Upper lobe of left lung (tissue), 6 donors: ENCODE measurements at regions not wholly inside any gene's neighbourhood (a gene's known extent, or its start where the extent isn't known, plus 50 kb on each side); places are given as distances from the start of the nearest gene placed in this dataset.

Experiments
- ATAC-seq, 2 donors: fragments of 200-7000 bp; cut with Tn5 transposase; one replicate each; pipeline ENCODE4 v1.9.1; 2022; ENCODE audit warnings: mild to moderate bottlenecking in 2 of 2, moderate library complexity in 2 of 2; ENCODE audit not compliant: low FRiP score in 2 of 2
- DNase-seq, 2 donors: peaks; one replicate each; pipeline ENCODE4 v3.0.0-alpha.2; 2019 to 2020
- H3K27ac ChIP-seq, 4 donors: fragments of 200-600 bp; sonication (generic); one replicate each; pipeline ENCODE4 v1.5.1; 2016 to 2019
- H3K27me3 ChIP-seq, 4 donors: fragments of 200-600 bp; sonication (generic); one replicate each; pipeline ENCODE4 v1.5.1; 2017 to 2019
- H3K36me3 ChIP-seq, 4 donors: fragments of 200-600 bp; sonication (generic); one replicate each; pipeline ENCODE4 v1.5.1; 2016 to 2019
- H3K4me1 ChIP-seq, 4 donors: fragments of 200-600 bp; sonication (generic); one replicate each; pipeline ENCODE4 v1.5.1; 2018 to 2019
- H3K4me3 ChIP-seq, 4 donors: fragments of 200-600 bp; sonication (generic); one replicate each; pipeline ENCODE4 v1.5.1; 2017 to 2019; ENCODE audit warnings: mild to moderate bottlenecking in 2 of 4, moderate library complexity in 1 of 4
- H3K9me3 ChIP-seq, 4 donors: fragments of 200-600 bp; sonication (generic); one replicate each; pipeline ENCODE4 v1.5.1; 2018 to 2019
- EP300 ChIP-seq, 4 donors: sonication (generic); formaldehyde crosslinking; IDR thresholded peaks; one replicate each; pipeline ENCODE4 v1.5.1; 2017; ENCODE audit warnings: antibody characterized with exemption in 4 of 4, control low read depth in 2 of 4
- POLR2A ChIP-seq, 4 donors: fragments of 450-650 bp; IDR thresholded peaks; one replicate each; pipeline ENCODE4 v1.5.1; 2016 to 2017; ENCODE audit warnings: antibody characterized with exemption in 4 of 4, mild to moderate bottlenecking in 2 of 4
- POLR2AphosphoS5 ChIP-seq, 2 donors: sonication (generic); formaldehyde crosslinking; IDR thresholded peaks; one replicate each; pipeline ENCODE4 v1.5.1; 2017; ENCODE audit warnings: antibody characterized with exemption in 2 of 2
- WGBS, 2 donors: methylation state at CpG; one replicate each; pipeline ENCODE4 v1.1.5; 2017 to 2018; 5-methylcytosine and 5-hydroxymethylcytosine counted together
- TF ChIP-seq, protein P1 (sequence below), 6 experiments: fragments of 450-650 bp in 4 of 6; fragments of 200-600 bp in 2 of 6; sonication (generic) in 2 of 6; IDR thresholded peaks; one replicate each; pipeline ENCODE4 v1.5.1; 2016 to 2019; ENCODE audit warnings: antibody characterized with exemption in 6 of 6
- donor health status: DM: no; HTN: no; CAD: no; lungs with moderate emphysema.
- donor health status: DM: no; HTN: yes; CAD: no; lungs with severe emphysema.

DNA sequence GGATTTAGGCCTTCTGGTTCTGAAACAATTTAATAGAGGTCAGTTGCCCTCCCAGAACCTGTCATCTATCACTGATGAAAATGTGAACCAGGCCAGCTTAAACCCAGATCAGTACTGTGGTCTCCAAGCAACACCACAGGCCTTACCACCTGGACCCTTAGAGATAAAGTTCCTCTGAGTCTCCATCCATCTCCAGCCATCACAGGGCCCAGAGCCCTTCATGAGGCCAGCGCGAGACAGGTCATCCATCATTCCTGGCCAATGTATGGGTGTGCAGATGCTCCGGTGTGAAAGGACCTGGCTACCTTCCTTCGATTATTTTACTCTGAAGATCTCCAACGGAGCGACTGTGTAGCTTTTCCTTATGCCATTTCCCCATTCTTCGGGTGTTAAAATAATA lies 322.7 kb upstream of the SOX11 start:
- TF ChIP-seq EP300 (IDR thresholded peaks at IDR 0.05) (no peak), POLR2A (IDR thresholded peaks at IDR 0.05) (no peak), POLR2AphosphoS5 (IDR thresholded peaks at IDR 0.05) (no peak)
- TF ChIP-seq, protein P1, sequence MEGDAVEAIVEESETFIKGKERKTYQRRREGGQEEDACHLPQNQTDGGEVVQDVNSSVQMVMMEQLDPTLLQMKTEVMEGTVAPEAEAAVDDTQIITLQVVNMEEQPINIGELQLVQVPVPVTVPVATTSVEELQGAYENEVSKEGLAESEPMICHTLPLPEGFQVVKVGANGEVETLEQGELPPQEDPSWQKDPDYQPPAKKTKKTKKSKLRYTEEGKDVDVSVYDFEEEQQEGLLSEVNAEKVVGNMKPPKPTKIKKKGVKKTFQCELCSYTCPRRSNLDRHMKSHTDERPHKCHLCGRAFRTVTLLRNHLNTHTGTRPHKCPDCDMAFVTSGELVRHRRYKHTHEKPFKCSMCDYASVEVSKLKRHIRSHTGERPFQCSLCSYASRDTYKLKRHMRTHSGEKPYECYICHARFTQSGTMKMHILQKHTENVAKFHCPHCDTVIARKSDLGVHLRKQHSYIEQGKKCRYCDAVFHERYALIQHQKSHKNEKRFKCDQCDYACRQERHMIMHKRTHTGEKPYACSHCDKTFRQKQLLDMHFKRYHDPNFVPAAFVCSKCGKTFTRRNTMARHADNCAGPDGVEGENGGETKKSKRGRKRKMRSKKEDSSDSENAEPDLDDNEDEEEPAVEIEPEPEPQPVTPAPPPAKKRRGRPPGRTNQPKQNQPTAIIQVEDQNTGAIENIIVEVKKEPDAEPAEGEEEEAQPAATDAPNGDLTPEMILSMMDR (IDR thresholded peaks at IDR 0.05), result no peak
- 91 to 94% methylated on average over 7 of the region's 7 CpGs for WGBS, 2 donors
- Histone ChIP-seq H3K27me3 (no peaks in the 10 kb centered on the region), H3K36me3 (no peaks in the 10 kb centered on the region), H3K27ac (no peak overlapping the region), H3K9me3 (no peaks in the 10 kb centered on the region), H3K4me3 (no peak overlapping the region), H3K4me1 (no peaks in the 10 kb centered on the region)
- ATAC-seq, result no peak
- no peak for DNase-seq

DNA sequence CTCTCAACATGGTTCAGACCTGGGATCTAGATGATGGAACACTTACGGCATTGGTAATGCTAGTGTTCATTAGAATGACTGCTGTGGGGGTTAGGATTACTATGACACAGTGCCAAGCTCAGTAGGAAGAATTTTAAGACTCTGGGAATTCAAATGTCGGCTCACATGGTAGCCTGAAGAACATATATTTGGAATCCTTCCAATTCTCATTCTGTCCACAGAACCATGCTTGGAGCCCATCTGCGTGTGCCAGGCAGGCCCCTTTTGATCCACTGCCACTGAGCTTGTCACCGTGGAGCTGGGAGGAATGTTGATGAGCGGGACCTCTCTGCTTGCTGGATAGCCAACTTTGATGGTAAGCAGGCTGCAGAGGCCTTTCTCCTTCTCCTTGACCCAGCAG lies 322.0 kb upstream of the SOX11 start:
- no peak for ATAC-seq
- no peak overlapping the region for H3K27ac ChIP-seq
- no peaks in the 10 kb centered on the region for H3K9me3 ChIP-seq
- 86 to 95% methylated on average over 4 to 5 of the region's 5 CpGs for WGBS, 2 donors
- no peaks in the 10 kb centered on the region for H3K4me1 ChIP-seq
- TF ChIP-seq EP300 (IDR thresholded peaks at IDR 0.05) (no peak), POLR2AphosphoS5 (IDR thresholded peaks at IDR 0.05) (no peak), POLR2A (IDR thresholded peaks at IDR 0.05) (no peak)
- TF ChIP-seq, protein P1 (IDR thresholded peaks at IDR 0.05), result no peak
- no peaks in the 10 kb centered on the region for H3K36me3 ChIP-seq
- no peak for DNase-seq
- no peak overlapping the region for H3K4me3 ChIP-seq
- no peaks in the 10 kb centered on the region for H3K27me3 ChIP-seq

DNA sequence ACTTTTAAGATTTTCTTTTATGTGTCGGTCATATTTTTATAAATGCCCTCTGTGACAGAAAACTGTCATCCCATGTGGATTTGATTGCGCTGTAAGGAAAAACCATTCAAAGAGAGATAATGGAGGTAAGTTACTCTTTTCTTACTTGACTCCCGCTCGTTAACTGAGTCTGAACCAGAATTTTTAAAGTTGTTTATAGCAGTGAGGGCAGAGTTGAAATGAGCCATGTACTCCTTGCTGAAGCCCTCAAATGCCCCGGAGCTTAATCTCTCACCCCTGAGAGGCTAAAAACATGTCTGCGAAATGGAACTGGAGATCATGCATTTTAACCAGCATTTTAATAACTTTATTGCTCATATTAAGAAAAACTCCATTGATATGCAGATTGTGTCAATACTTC lies 320.0 kb upstream of the SOX11 start:
- ATAC-seq (no peak), DNase-seq (no peak)
- TF ChIP-seq POLR2A (IDR thresholded peaks at IDR 0.05) (no peak), EP300 (IDR thresholded peaks at IDR 0.05) (no peak), POLR2AphosphoS5 (IDR thresholded peaks at IDR 0.05) (no peak)
- TF ChIP-seq, protein P1 (IDR thresholded peaks at IDR 0.05), result no peak
- H3K36me3 ChIP-seq, result no peaks in the 10 kb centered on the region
- WGBS, 2 donors, result 84 to 85% methylated on average over 6 of the region's 6 CpGs
- H3K9me3 ChIP-seq, result no peaks in the 10 kb centered on the region
- no peak overlapping the region for H3K27ac ChIP-seq
- no peaks in the 10 kb centered on the region for H3K4me1 ChIP-seq
- no peaks in the 10 kb centered on the region for H3K27me3 ChIP-seq
- no peak overlapping the region for H3K4me3 ChIP-seq

DNA sequence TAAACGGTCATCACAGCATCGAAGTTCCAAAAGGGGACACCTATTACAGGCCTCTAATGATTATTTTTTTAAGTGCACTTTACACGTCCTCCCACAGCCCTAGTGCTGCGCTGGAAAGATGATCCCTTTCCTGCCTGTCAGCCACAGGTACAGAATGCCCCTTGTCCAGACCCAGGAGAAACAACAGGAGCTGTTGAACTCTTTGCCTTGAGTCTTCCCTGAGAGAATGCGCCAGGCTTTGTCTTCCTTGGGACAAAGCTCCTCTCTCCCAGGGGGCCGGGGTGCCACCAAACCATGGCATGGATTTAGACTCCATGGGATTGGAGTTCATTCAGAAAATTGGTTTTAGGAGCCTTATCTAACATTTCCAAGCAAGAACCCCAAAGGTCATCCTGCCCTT lies 319.0 kb upstream of the SOX11 start:
- no peak overlapping the region for H3K27ac ChIP-seq
- no peaks in the 10 kb centered on the region for H3K36me3 ChIP-seq
- ATAC-seq, result no peak
- 42 to 44% methylated on average over 6 of the region's 6 CpGs for WGBS, 2 donors
- no peaks in the 10 kb centered on the region for H3K9me3 ChIP-seq
- H3K4me1 ChIP-seq, result no peaks in the 10 kb centered on the region
- no peaks in the 10 kb centered on the region for H3K27me3 ChIP-seq
- no peak overlapping the region for H3K4me3 ChIP-seq
- TF ChIP-seq, protein P1 (IDR thresholded peaks at IDR 0.05), result no peak
- no peak for TF ChIP-seq POLR2AphosphoS5 (IDR thresholded peaks at IDR 0.05)
- TF ChIP-seq EP300 (IDR thresholded peaks at IDR 0.05), result no peak
- no peak for TF ChIP-seq POLR2A (IDR thresholded peaks at IDR 0.05)
- DNase-seq, result no peak

DNA sequence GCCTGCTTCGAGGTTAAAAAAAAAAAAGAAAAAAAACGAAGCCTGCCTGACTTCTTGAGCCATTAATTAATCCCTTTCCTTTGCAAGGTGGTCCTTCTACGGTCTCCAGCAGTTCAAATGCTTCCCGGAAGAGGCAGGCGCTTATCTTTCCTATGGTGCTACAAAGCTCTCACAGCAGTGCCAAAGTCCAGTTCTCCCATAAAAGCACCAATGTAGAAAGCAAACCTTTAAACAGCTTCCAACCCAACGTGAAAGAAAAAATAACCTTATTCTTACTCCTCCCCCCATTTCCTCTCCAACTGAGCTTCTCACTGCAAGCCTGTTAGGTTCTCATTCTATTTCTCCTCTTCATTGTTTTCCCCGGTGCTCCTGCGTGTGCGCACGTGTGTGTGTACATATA lies 317.4 kb upstream of the SOX11 start:
- Histone ChIP-seq H3K9me3 (no peaks in the 10 kb centered on the region), H3K4me3 (no peak overlapping the region), H3K36me3 (no peaks in the 10 kb centered on the region), H3K27ac (no peak overlapping the region), H3K4me1 (no peaks in the 10 kb centered on the region), H3K27me3 (no peaks in the 10 kb centered on the region)
- DNase-seq, result no peak
- no peak for ATAC-seq
- TF ChIP-seq POLR2A (IDR thresholded peaks at IDR 0.05) (no peak), EP300 (IDR thresholded peaks at IDR 0.05) (no peak), POLR2AphosphoS5 (IDR thresholded peaks at IDR 0.05) (no peak)
- TF ChIP-seq, protein P1 (IDR thresholded peaks at IDR 0.05), result no peak
- WGBS, 2 donors, result 28 to 38% methylated on average over 10 of the region's 10 CpGs
